ENCODE measurements at regions not wholly inside any gene's neighbourhood (a gene's known extent, or its start where the extent isn't known, plus 50 kb on each side); places are given as distances from the start of the nearest gene placed in this dataset.

- Histone ChIP-seq H4K8ac (ENCODE audit: low read depth, low read length) (no peak overlapping the region), H3K9ac (ENCODE audit: low read depth, low read length, poor library complexity) (no peak overlapping the region), H2BK120ac (ENCODE audit: low read depth, low read length) (no peak overlapping the region), H2AFZ (ENCODE audit: low read length) (no peak overlapping the region), H3K9me3 (replicated peaks in 1 of 2; ENCODE audit: control insufficient read depth in 2 of 2, insufficient read depth in 1 of 2, low read depth in 1 of 2, low read length in 2 of 2) (no peaks in the 10 kb centered on the region), H3K79me1 (ENCODE audit: low read depth, low read length) (no peaks in the 10 kb centered on the region), H3K4me3 (ENCODE audit: low read length in 2 of 2) (no peak overlapping the region), H4K91ac (ENCODE audit: low read depth, low read length, poor library complexity) (no peak overlapping the region), H3K23ac (ENCODE audit: low read depth, low read length, poor library complexity) (no peak overlapping the region), H2AK5ac (ENCODE audit: low read depth, low read length) (no peak overlapping the region), H3K4me1 (ENCODE audit: control insufficient read depth in 2 of 2, insufficient read depth in 1 of 2, low read depth in 1 of 2, low read length in 2 of 2) (peaks cover 0 to 16% of the 10 kb centered on the region in 2 donors), H2BK12ac (ENCODE audit: low read length) (no peak overlapping the region), H2BK15ac (ENCODE audit: low read length) (no peak overlapping the region), H3K4me2 (ENCODE audit: insufficient read depth, low read length, poor library complexity, severe bottlenecking) (no peak overlapping the region), H3K36me3 (replicated peaks in 1 of 2; ENCODE audit: control insufficient read depth in 2 of 2, insufficient read depth in 2 of 2, low read length in 2 of 2) (no peaks in the 10 kb centered on the region), H3K4ac (ENCODE audit: low read length) (no peak overlapping the region), H2BK5ac (ENCODE audit: low read length) (no peak overlapping the region), H3K27me3 (ENCODE audit: control insufficient read depth in 3 of 3, insufficient read depth in 3 of 3, low read depth in 1 of 3, low read length in 3 of 3) (no peaks in the 10 kb centered on the region), H3K27ac (replicated peaks; ENCODE audit: low read length) (no peak overlapping the region), H3K14ac (ENCODE audit: low read length) (no peak overlapping the region), H3K18ac (ENCODE audit: low read length) (no peak overlapping the region)
- no CpG with 5 or more reads among the region's 12 CpGs for WGBS, 2 donors (ENCODE audit: extremely low coverage in 2 of 2, insufficient read length in 2 of 2, insufficient replicate concordance in 1 of 2)
- no peak for DNase-seq (ENCODE audit: low spot score)
Observed at GRCh38 chr1:5311147-5311546, 656.7 kb downstream of the AJAP1 start.

- H3K4me3 ChIP-seq (ENCODE audit: low read length in 2 of 2): no peak overlapping the region
- no peak overlapping the region for H2BK15ac ChIP-seq (ENCODE audit: low read length)
- no peaks in the 10 kb centered on the region for H3K36me3 ChIP-seq (replicated peaks in 1 of 2; ENCODE audit: control insufficient read depth in 2 of 2, insufficient read depth in 2 of 2, low read length in 2 of 2)
- no peak overlapping the region for H2BK12ac ChIP-seq (ENCODE audit: low read length)
- H4K91ac ChIP-seq (ENCODE audit: low read depth, low read length, poor library complexity): no peak overlapping the region
- H4K8ac ChIP-seq (ENCODE audit: low read depth, low read length): no peak overlapping the region
- no peak overlapping the region for H3K23ac ChIP-seq (ENCODE audit: low read depth, low read length, poor library complexity)
- no peak overlapping the region for H2BK120ac ChIP-seq (ENCODE audit: low read depth, low read length)
- H3K18ac ChIP-seq (ENCODE audit: low read length): peak overlapping the region; percentile 21
- H3K79me1 ChIP-seq (ENCODE audit: low read depth, low read length): no peaks in the 10 kb centered on the region
- no peak overlapping the region for H3K27ac ChIP-seq (replicated peaks; ENCODE audit: low read length)
- H3K4ac ChIP-seq (ENCODE audit: low read length): no peak overlapping the region
- H2BK5ac ChIP-seq (ENCODE audit: low read length): no peak overlapping the region
- H2AK5ac ChIP-seq (ENCODE audit: low read depth, low read length): no peak overlapping the region
- no peak overlapping the region for H3K4me2 ChIP-seq (ENCODE audit: insufficient read depth, low read length, poor library complexity, severe bottlenecking)
- no CpG with 5 or more reads among the region's 6 CpGs for WGBS, 2 donors (ENCODE audit: extremely low coverage in 2 of 2, insufficient read length in 2 of 2, insufficient replicate concordance in 1 of 2)
- no peak overlapping the region for H3K9ac ChIP-seq (ENCODE audit: low read depth, low read length, poor library complexity)
- no peaks in the 10 kb centered on the region for H3K9me3 ChIP-seq (replicated peaks in 1 of 2; ENCODE audit: control insufficient read depth in 2 of 2, insufficient read depth in 1 of 2, low read depth in 1 of 2, low read length in 2 of 2)
- H3K4me1 ChIP-seq (ENCODE audit: control insufficient read depth in 2 of 2, insufficient read depth in 1 of 2, low read depth in 1 of 2, low read length in 2 of 2): peaks cover 0 to 16% of the 10 kb centered on the region in 2 donors
- no peak overlapping the region for H3K14ac ChIP-seq (ENCODE audit: low read length)
- DNase-seq (ENCODE audit: low spot score): no peak
- no peaks in the 10 kb centered on the region for H3K27me3 ChIP-seq (ENCODE audit: control insufficient read depth in 3 of 3, insufficient read depth in 3 of 3, low read depth in 1 of 3, low read length in 3 of 3)
- H2AFZ ChIP-seq (ENCODE audit: low read length): no peak overlapping the region
Observed at GRCh38 chr1:5308249-5308648, 653.8 kb downstream of the AJAP1 start.

GRCh38 chr1:5304702-5305101, 650.3 kb downstream of the AJAP1 start:
- Histone ChIP-seq H3K4me2 (ENCODE audit: insufficient read depth, low read length, poor library complexity, severe bottlenecking) (no peak overlapping the region), H2BK12ac (ENCODE audit: low read length) (no peak overlapping the region), H3K4me3 (ENCODE audit: low read length in 2 of 2) (no peak overlapping the region), H3K14ac (ENCODE audit: low read length) (no peak overlapping the region), H2BK15ac (ENCODE audit: low read length) (no peak overlapping the region), H2BK5ac (ENCODE audit: low read length) (no peak overlapping the region), H2AFZ (ENCODE audit: low read length) (no peak overlapping the region), H3K9ac (ENCODE audit: low read depth, low read length, poor library complexity) (no peak overlapping the region), H3K27me3 (ENCODE audit: control insufficient read depth in 3 of 3, insufficient read depth in 3 of 3, low read depth in 1 of 3, low read length in 3 of 3) (no peaks in the 10 kb centered on the region), H3K4ac (ENCODE audit: low read length) (no peak overlapping the region), H4K8ac (ENCODE audit: low read depth, low read length) (no peak overlapping the region), H3K23ac (ENCODE audit: low read depth, low read length, poor library complexity) (no peak overlapping the region), H2AK5ac (ENCODE audit: low read depth, low read length) (no peak overlapping the region), H2BK120ac (ENCODE audit: low read depth, low read length) (no peak overlapping the region), H4K91ac (ENCODE audit: low read depth, low read length, poor library complexity) (no peak overlapping the region), H3K4me1 (ENCODE audit: control insufficient read depth in 2 of 2, insufficient read depth in 1 of 2, low read depth in 1 of 2, low read length in 2 of 2) (no peaks in the 10 kb centered on the region), H3K9me3 (replicated peaks in 1 of 2; ENCODE audit: control insufficient read depth in 2 of 2, insufficient read depth in 1 of 2, low read depth in 1 of 2, low read length in 2 of 2) (no peaks in the 10 kb centered on the region), H3K18ac (ENCODE audit: low read length) (no peak overlapping the region), H3K27ac (replicated peaks; ENCODE audit: low read length) (no peak overlapping the region), H3K36me3 (replicated peaks in 1 of 2; ENCODE audit: control insufficient read depth in 2 of 2, insufficient read depth in 2 of 2, low read length in 2 of 2) (no peaks in the 10 kb centered on the region), H3K79me1 (ENCODE audit: low read depth, low read length) (no peaks in the 10 kb centered on the region)
- DNase-seq (ENCODE audit: low spot score): no peak
- WGBS, 2 donors (ENCODE audit: extremely low coverage in 2 of 2, insufficient read length in 2 of 2, insufficient replicate concordance in 1 of 2): no CpG with 5 or more reads among the region's 6 CpGs

- no peaks in the 10 kb centered on the region for H3K36me3 ChIP-seq (replicated peaks in 1 of 2; ENCODE audit: control insufficient read depth in 2 of 2, insufficient read depth in 2 of 2, low read length in 2 of 2)
- H3K18ac ChIP-seq (ENCODE audit: low read length): no peak overlapping the region
- H4K8ac ChIP-seq (ENCODE audit: low read depth, low read length): no peak overlapping the region
- H3K9me3 ChIP-seq (replicated peaks in 1 of 2; ENCODE audit: control insufficient read depth in 2 of 2, insufficient read depth in 1 of 2, low read depth in 1 of 2, low read length in 2 of 2): no peaks in the 10 kb centered on the region
- H3K23ac ChIP-seq (ENCODE audit: low read depth, low read length, poor library complexity): no peak overlapping the region
- no peaks in the 10 kb centered on the region for H3K79me1 ChIP-seq (ENCODE audit: low read depth, low read length)
- no peak overlapping the region for H2AFZ ChIP-seq (ENCODE audit: low read length)
- peaks cover 0 to 5% of the 10 kb centered on the region in 2 donors for H3K4me1 ChIP-seq (ENCODE audit: control insufficient read depth in 2 of 2, insufficient read depth in 1 of 2, low read depth in 1 of 2, low read length in 2 of 2)
- no peak overlapping the region for H2BK12ac ChIP-seq (ENCODE audit: low read length)
- H3K4me3 ChIP-seq (ENCODE audit: low read length in 2 of 2): no peak overlapping the region
- no peak overlapping the region for H3K4ac ChIP-seq (ENCODE audit: low read length)
- H3K14ac ChIP-seq (ENCODE audit: low read length): no peak overlapping the region
- no peak overlapping the region for H2BK5ac ChIP-seq (ENCODE audit: low read length)
- H2BK15ac ChIP-seq (ENCODE audit: low read length): no peak overlapping the region
- DNase-seq (ENCODE audit: low spot score): no peak
- H2BK120ac ChIP-seq (ENCODE audit: low read depth, low read length): no peak overlapping the region
- no CpG with 5 or more reads among the region's 6 CpGs for WGBS, 2 donors (ENCODE audit: extremely low coverage in 2 of 2, insufficient read length in 2 of 2, insufficient replicate concordance in 1 of 2)
- H3K4me2 ChIP-seq (ENCODE audit: insufficient read depth, low read length, poor library complexity, severe bottlenecking): no peak overlapping the region
- no peak overlapping the region for H4K91ac ChIP-seq (ENCODE audit: low read depth, low read length, poor library complexity)
- H3K9ac ChIP-seq (ENCODE audit: low read depth, low read length, poor library complexity): no peak overlapping the region
- no peak overlapping the region for H2AK5ac ChIP-seq (ENCODE audit: low read depth, low read length)
- no peaks in the 10 kb centered on the region for H3K27me3 ChIP-seq (ENCODE audit: control insufficient read depth in 3 of 3, insufficient read depth in 3 of 3, low read depth in 1 of 3, low read length in 3 of 3)
- H3K27ac ChIP-seq (replicated peaks; ENCODE audit: low read length): no peak overlapping the region
Observed at GRCh38 chr1:5298376-5298775, 644.0 kb downstream of the AJAP1 start.
